ENCODE measurements at regions not wholly inside any gene's neighbourhood (a gene's known extent, or its start where the extent isn't known, plus 50 kb on each side); places are given as distances from the start of the nearest gene placed in this dataset.

DNA sequence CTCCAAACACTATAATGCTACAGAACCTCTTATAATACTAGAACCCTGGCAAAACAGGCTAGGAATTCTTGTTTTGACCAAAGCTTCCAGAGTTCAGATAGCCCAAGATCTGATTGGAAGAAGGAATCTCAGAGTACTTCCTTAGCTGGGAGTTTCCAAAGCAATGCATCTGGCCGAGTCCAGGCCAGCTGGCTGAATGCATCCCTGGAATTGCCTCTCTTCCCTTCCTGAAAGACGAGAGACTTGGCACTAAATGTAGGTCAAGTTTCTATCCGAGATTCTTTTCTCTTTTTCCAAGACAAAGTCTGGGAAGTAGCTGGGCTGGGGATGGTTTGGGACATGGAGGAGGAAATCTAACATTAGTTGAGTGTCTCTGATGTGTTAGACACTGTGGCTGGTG is 68.7 kb upstream of the ADPGK start:
- no peak for DNase-seq (ENCODE audit: low spot score)
- WGBS, 2 donors (ENCODE audit: extremely low coverage in 2 of 2, insufficient read length in 2 of 2, insufficient replicate concordance in 1 of 2) = no CpG with 5 or more reads among the region's 3 CpGs

DNA sequence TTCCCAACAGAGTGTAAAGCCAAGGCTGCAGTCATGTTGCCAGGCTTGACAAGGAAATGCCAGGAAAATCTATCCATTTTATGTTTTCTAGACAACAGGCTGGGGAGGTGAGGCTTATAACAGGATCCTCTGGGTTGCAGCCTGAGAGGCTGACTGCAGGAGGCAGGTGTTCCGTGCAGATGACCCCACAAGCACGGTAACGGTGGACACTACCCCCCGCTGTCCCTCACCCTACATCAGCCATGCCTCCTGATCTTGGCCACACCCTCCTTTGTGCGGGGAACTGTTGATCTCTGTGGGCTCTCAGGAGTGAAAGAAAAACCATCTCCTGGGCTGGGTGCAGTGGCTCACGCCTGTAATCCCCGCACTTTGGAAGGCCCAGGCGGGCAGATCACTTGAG is 68.0 kb upstream of the ADPGK start:
- Histone ChIP-seq H2AFZ (ENCODE audit: low read length) (no peak overlapping the region), H2BK15ac (ENCODE audit: low read length) (no peak overlapping the region), H3K4me2 (ENCODE audit: insufficient read depth, low read length, poor library complexity, severe bottlenecking) (no peak overlapping the region), H3K27ac (replicated peaks; ENCODE audit: low read length) (no peak overlapping the region), H3K4me1 (ENCODE audit: control insufficient read depth in 2 of 2, insufficient read depth in 1 of 2, low read depth in 1 of 2, low read length in 2 of 2) (peaks cover 0 to 3% of the 10 kb centered on the region in 2 donors), H3K79me1 (ENCODE audit: low read depth, low read length) (no peaks in the 10 kb centered on the region), H4K8ac (ENCODE audit: low read depth, low read length) (no peak overlapping the region), H3K9ac (ENCODE audit: low read depth, low read length, poor library complexity) (no peak overlapping the region), H3K14ac (ENCODE audit: low read length) (no peak overlapping the region), H2AK5ac (ENCODE audit: low read depth, low read length) (no peak overlapping the region), H4K91ac (ENCODE audit: low read depth, low read length, poor library complexity) (no peak overlapping the region), H3K36me3 (replicated peaks in 1 of 2; ENCODE audit: control insufficient read depth in 2 of 2, insufficient read depth in 2 of 2, low read length in 2 of 2) (no peaks in the 10 kb centered on the region), H3K18ac (ENCODE audit: low read length) (no peak overlapping the region), H3K4me3 (ENCODE audit: low read length in 2 of 2) (no peak overlapping the region), H2BK5ac (ENCODE audit: low read length) (no peak overlapping the region), H2BK12ac (ENCODE audit: low read length) (no peak overlapping the region), H3K9me3 (replicated peaks in 1 of 2; ENCODE audit: control insufficient read depth in 2 of 2, insufficient read depth in 1 of 2, low read depth in 1 of 2, low read length in 2 of 2) (no peaks in the 10 kb centered on the region), H3K27me3 (ENCODE audit: control insufficient read depth in 3 of 3, insufficient read depth in 3 of 3, low read depth in 1 of 3, low read length in 3 of 3) (peaks cover 0 to 6% (median 2%) of the 10 kb centered on the region in 3 experiments), H2BK120ac (ENCODE audit: low read depth, low read length) (no peak overlapping the region), H3K23ac (ENCODE audit: low read depth, low read length, poor library complexity) (no peak overlapping the region), H3K4ac (ENCODE audit: low read length) (no peak overlapping the region)
- no peak for DNase-seq (ENCODE audit: low spot score)
- no CpG with 5 or more reads among the region's 8 CpGs for WGBS, 2 donors (ENCODE audit: extremely low coverage in 2 of 2, insufficient read length in 2 of 2, insufficient replicate concordance in 1 of 2)

More for the DNA sequence above, 68.7 kb upstream of the ADPGK start:
- Histone ChIP-seq H3K4me2 (ENCODE audit: insufficient read depth, low read length, poor library complexity, severe bottlenecking) (no peak overlapping the region), H3K79me1 (ENCODE audit: low read depth, low read length) (no peaks in the 10 kb centered on the region), H3K14ac (ENCODE audit: low read length) (no peak overlapping the region), H2BK12ac (ENCODE audit: low read length) (no peak overlapping the region), H2BK15ac (ENCODE audit: low read length) (no peak overlapping the region), H2AFZ (ENCODE audit: low read length) (no peak overlapping the region), H3K9me3 (replicated peaks in 1 of 2; ENCODE audit: control insufficient read depth in 2 of 2, insufficient read depth in 1 of 2, low read depth in 1 of 2, low read length in 2 of 2) (no peaks in the 10 kb centered on the region), H2BK120ac (ENCODE audit: low read depth, low read length) (no peak overlapping the region), H4K8ac (ENCODE audit: low read depth, low read length) (no peak overlapping the region), H2BK5ac (ENCODE audit: low read length) (no peak overlapping the region), H3K4ac (ENCODE audit: low read length) (no peak overlapping the region), H2AK5ac (ENCODE audit: low read depth, low read length) (no peak overlapping the region), H3K23ac (ENCODE audit: low read depth, low read length, poor library complexity) (no peak overlapping the region), H3K4me3 (ENCODE audit: low read length in 2 of 2) (no peak overlapping the region), H3K36me3 (replicated peaks in 1 of 2; ENCODE audit: control insufficient read depth in 2 of 2, insufficient read depth in 2 of 2, low read length in 2 of 2) (no peaks in the 10 kb centered on the region), H3K18ac (ENCODE audit: low read length) (no peak overlapping the region), H4K91ac (ENCODE audit: low read depth, low read length, poor library complexity) (no peak overlapping the region), H3K27ac (replicated peaks; ENCODE audit: low read length) (no peak overlapping the region), H3K27me3 (ENCODE audit: control insufficient read depth in 3 of 3, insufficient read depth in 3 of 3, low read depth in 1 of 3, low read length in 3 of 3) (peaks cover 0 to 6% (median 2%) of the 10 kb centered on the region in 3 experiments), H3K4me1 (ENCODE audit: control insufficient read depth in 2 of 2, insufficient read depth in 1 of 2, low read depth in 1 of 2, low read length in 2 of 2) (peaks cover 0 to 3% of the 10 kb centered on the region in 2 donors), H3K9ac (ENCODE audit: low read depth, low read length, poor library complexity) (no peak overlapping the region)

DNA sequence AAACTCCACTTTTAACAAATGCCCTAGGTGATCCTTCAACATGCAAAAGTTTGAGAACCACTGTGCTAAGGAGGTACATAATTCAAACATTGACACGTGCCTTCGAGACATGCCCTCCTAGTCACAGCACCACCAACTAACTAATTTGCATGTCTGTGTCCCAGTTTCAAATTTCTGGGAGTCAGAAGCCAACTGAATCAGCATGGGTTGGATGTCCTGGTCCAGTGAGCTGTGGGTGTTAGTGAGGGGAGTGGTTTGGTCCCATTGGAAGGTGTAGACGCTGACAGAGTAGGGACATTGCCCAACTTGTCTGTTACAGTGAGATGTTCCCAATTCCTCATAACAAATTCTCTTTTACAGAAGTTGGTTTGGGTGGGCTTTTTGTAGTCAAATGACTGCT is 67.3 kb upstream of the ADPGK start:
- no peak overlapping the region for H2AFZ ChIP-seq (ENCODE audit: low read length)
- peaks cover 0 to 4% (median 2%) of the 10 kb centered on the region in 3 experiments for H3K27me3 ChIP-seq (ENCODE audit: control insufficient read depth in 3 of 3, insufficient read depth in 3 of 3, low read depth in 1 of 3, low read length in 3 of 3)
- no peak overlapping the region for H4K91ac ChIP-seq (ENCODE audit: low read depth, low read length, poor library complexity)
- H2BK15ac ChIP-seq (ENCODE audit: low read length) = no peak overlapping the region
- no peaks in the 10 kb centered on the region for H3K9me3 ChIP-seq (replicated peaks in 1 of 2; ENCODE audit: control insufficient read depth in 2 of 2, insufficient read depth in 1 of 2, low read depth in 1 of 2, low read length in 2 of 2)
- no peak overlapping the region for H2BK5ac ChIP-seq (ENCODE audit: low read length)
- H3K36me3 ChIP-seq (replicated peaks in 1 of 2; ENCODE audit: control insufficient read depth in 2 of 2, insufficient read depth in 2 of 2, low read length in 2 of 2) = no peaks in the 10 kb centered on the region
- no peak overlapping the region for H2BK12ac ChIP-seq (ENCODE audit: low read length)
- no peak overlapping the region for H2BK120ac ChIP-seq (ENCODE audit: low read depth, low read length)
- no peak overlapping the region for H3K4me2 ChIP-seq (ENCODE audit: insufficient read depth, low read length, poor library complexity, severe bottlenecking)
- no peak overlapping the region for H3K4me3 ChIP-seq (ENCODE audit: low read length in 2 of 2)
- H3K79me1 ChIP-seq (ENCODE audit: low read depth, low read length) = no peaks in the 10 kb centered on the region
- H3K4ac ChIP-seq (ENCODE audit: low read length) = no peak overlapping the region
- H3K14ac ChIP-seq (ENCODE audit: low read length) = no peak overlapping the region
- no peak for DNase-seq (ENCODE audit: low spot score)
- no peak overlapping the region for H2AK5ac ChIP-seq (ENCODE audit: low read depth, low read length)
- H3K18ac ChIP-seq (ENCODE audit: low read length) = no peak overlapping the region
- no peak overlapping the region for H3K27ac ChIP-seq (replicated peaks; ENCODE audit: low read length)
- H4K8ac ChIP-seq (ENCODE audit: low read depth, low read length) = no peak overlapping the region
- no peak overlapping the region for H3K9ac ChIP-seq (ENCODE audit: low read depth, low read length, poor library complexity)
- H3K4me1 ChIP-seq (ENCODE audit: control insufficient read depth in 2 of 2, insufficient read depth in 1 of 2, low read depth in 1 of 2, low read length in 2 of 2) = peaks cover 0 to 3% of the 10 kb centered on the region in 2 donors
- WGBS, 2 donors (ENCODE audit: extremely low coverage in 2 of 2, insufficient read length in 2 of 2, insufficient replicate concordance in 1 of 2) = no CpG with 5 or more reads among the region's 3 CpGs
- no peak overlapping the region for H3K23ac ChIP-seq (ENCODE audit: low read depth, low read length, poor library complexity)

DNA sequence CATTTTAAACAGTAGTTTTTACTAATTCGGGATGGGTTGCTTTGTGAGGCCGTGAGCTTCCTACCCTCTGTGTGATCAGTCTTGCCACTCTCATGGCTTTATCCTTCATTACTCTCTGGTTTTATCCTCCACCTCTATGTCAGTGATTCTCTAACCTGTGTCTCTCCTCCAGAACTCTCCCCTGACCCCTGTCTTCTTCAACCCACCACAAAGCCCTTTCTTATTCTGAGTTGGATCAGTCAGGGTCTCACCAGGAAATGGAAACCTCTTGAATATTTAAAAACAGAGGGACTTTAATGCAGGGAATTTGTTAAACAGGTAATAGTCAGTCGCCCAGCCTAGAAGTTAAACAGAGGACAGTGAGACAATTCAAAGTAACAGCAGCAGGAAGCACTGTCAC is 64.2 kb upstream of the ADPGK start:
- Histone ChIP-seq H3K79me1 (ENCODE audit: low read depth, low read length) (no peaks in the 10 kb centered on the region), H4K8ac (ENCODE audit: low read depth, low read length) (no peak overlapping the region), H2AFZ (ENCODE audit: low read length) (peak overlapping the region; percentile 1), H2BK5ac (ENCODE audit: low read length) (no peak overlapping the region), H3K4me2 (ENCODE audit: insufficient read depth, low read length, poor library complexity, severe bottlenecking) (no peak overlapping the region), H3K36me3 (replicated peaks in 1 of 2; ENCODE audit: control insufficient read depth in 2 of 2, insufficient read depth in 2 of 2, low read length in 2 of 2) (no peaks in the 10 kb centered on the region), H3K4me3 (ENCODE audit: low read length in 2 of 2) (no peak overlapping the region), H2AK5ac (ENCODE audit: low read depth, low read length) (no peak overlapping the region), H3K23ac (ENCODE audit: low read depth, low read length, poor library complexity) (no peak overlapping the region), H2BK12ac (ENCODE audit: low read length) (no peak overlapping the region), H3K18ac (ENCODE audit: low read length) (no peak overlapping the region), H3K9me3 (replicated peaks in 1 of 2; ENCODE audit: control insufficient read depth in 2 of 2, insufficient read depth in 1 of 2, low read depth in 1 of 2, low read length in 2 of 2) (no peaks in the 10 kb centered on the region), H3K27ac (replicated peaks; ENCODE audit: low read length) (no peak overlapping the region), H3K9ac (ENCODE audit: low read depth, low read length, poor library complexity) (no peak overlapping the region), H3K27me3 (ENCODE audit: control insufficient read depth in 3 of 3, insufficient read depth in 3 of 3, low read depth in 1 of 3, low read length in 3 of 3) (peaks cover 0 to 4% (median 2%) of the 10 kb centered on the region in 3 experiments), H2BK15ac (ENCODE audit: low read length) (no peak overlapping the region), H3K14ac (ENCODE audit: low read length) (no peak overlapping the region), H2BK120ac (ENCODE audit: low read depth, low read length) (no peak overlapping the region), H4K91ac (ENCODE audit: low read depth, low read length, poor library complexity) (no peak overlapping the region), H3K4ac (ENCODE audit: low read length) (no peak overlapping the region), H3K4me1 (ENCODE audit: control insufficient read depth in 2 of 2, insufficient read depth in 1 of 2, low read depth in 1 of 2, low read length in 2 of 2) (peaks cover 0 to 3% of the 10 kb centered on the region in 2 donors)
- no peak for DNase-seq (ENCODE audit: low spot score)
- WGBS, 2 donors (ENCODE audit: extremely low coverage in 2 of 2, insufficient read length in 2 of 2, insufficient replicate concordance in 1 of 2) = no CpG with 5 or more reads among the region's 3 CpGs

All from neuronal stem cell (in vitro differentiated cells).